Karpas-422 (cell line): ENCODE measurements at regions not wholly inside any gene's neighbourhood (a gene's known extent, or its start where the extent isn't known, plus 50 kb on each side); places are given as distances from the start of the nearest gene placed in this dataset.

Experiments
- DNase-seq: peaks from one replicate; pipeline ENCODE4 v3.0.0-alpha.2; 2015
- H2AFZ ChIP-seq: fragments of 200-600 bp; sonication (generic); 2 replicates; pipeline ENCODE4 v1.6.1; 2014; ENCODE audit warnings: antibody characterized with exemption, low read length, mixed read lengths
- H3K27ac ChIP-seq: fragments of 200-600 bp; sonication (generic); 2 replicates; pipeline ENCODE4 v1.5.1; 2014; ENCODE audit warnings: mild to moderate bottlenecking, low read length, moderate library complexity
- H3K27me3 ChIP-seq: fragments of 200-600 bp; sonication (generic); 2 replicates; pipeline ENCODE4 v1.6.1; 2014; ENCODE audit warnings: low read length, mixed read lengths
- H3K36me3 ChIP-seq: fragments of 200-600 bp; sonication (generic); 2 replicates; pipeline ENCODE4 v1.6.1; 2014; ENCODE audit warnings: low read length, mixed read lengths; ENCODE audit not compliant: insufficient read depth
- H3K4me1 ChIP-seq: fragments of 200-600 bp; sonication (generic); 2 replicates; pipeline ENCODE4 v1.6.1; 2014; ENCODE audit warnings: mild to moderate bottlenecking, low read length, mixed read lengths
- H3K4me2 ChIP-seq: fragments of 200-600 bp; sonication (generic); 2 replicates; pipeline ENCODE4 v1.6.1; 2014; ENCODE audit warnings: low read length, low read depth, mild to moderate bottlenecking; ENCODE audit not compliant: poor library complexity, severe bottlenecking
- H3K4me3 ChIP-seq: fragments of 200-600 bp; sonication (generic); 2 replicates; pipeline ENCODE4 v1.5.1; 2014; ENCODE audit warnings: mild to moderate bottlenecking, antibody characterized with exemption, low read length, mixed read lengths
- H3K79me2 ChIP-seq: fragments of 200-600 bp; sonication (generic); 2 replicates; pipeline ENCODE4 v1.6.1; 2014; ENCODE audit warnings: mild to moderate bottlenecking, low read length, mixed read lengths
- H3K9ac ChIP-seq: fragments of 200-600 bp; sonication (generic); 2 replicates; pipeline ENCODE4 v1.6.0; 2014; ENCODE audit warnings: low read length
- H3K9me2 ChIP-seq: fragments of 200-600 bp; sonication (generic), shearing (Covaris generic); replicated peaks from 2 replicates; pipeline ENCODE4 v1.6.0; 2014; ENCODE audit warnings: mild to moderate bottlenecking, low read length, moderate library complexity; ENCODE audit not compliant: insufficient read depth
- H3K9me3 ChIP-seq: fragments of 300-700, 200-600 bp; sonication (generic); 2 replicates; pipeline ENCODE4 v1.6.1; 2014; ENCODE audit warnings: low read length, mixed read lengths
- H4K20me1 ChIP-seq: fragments of 200-600 bp; sonication (generic); 2 replicates; pipeline ENCODE4 v1.6.1; 2014; ENCODE audit warnings: mild to moderate bottlenecking, antibody characterized with exemption, low read length, low read depth; ENCODE audit not compliant: insufficient read depth

DNA sequence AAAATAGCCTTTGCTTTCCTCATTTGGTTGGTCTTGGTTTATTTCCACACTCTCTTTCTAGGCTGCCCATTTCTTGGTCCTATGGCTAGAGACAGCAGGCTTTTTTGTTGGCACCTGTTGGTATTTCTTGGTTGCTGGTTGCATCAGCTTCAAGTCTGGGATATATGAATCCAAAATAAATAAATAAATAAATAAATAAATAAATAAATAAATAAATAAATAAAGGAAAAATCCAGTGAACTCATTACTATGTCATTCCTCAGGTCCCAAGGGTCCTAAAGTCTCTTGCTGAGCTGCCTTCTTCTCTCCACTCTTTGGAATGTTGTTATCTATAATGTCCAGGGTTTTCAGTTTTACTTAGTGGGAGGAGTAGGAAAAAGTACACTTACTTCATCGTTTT, 165.9 kb upstream of the MEX3C start:
- Histone ChIP-seq H3K4me2 (no peak overlapping the region), H3K9me2 (no peaks in the 10 kb centered on the region), H3K4me1 (no peaks in the 10 kb centered on the region), H3K9ac (no peak overlapping the region), H3K4me3 (no peak overlapping the region), H3K36me3 (no peaks in the 10 kb centered on the region), H4K20me1 (no peaks in the 10 kb centered on the region), H3K9me3 (no peaks in the 10 kb centered on the region), H3K79me2 (no peaks in the 10 kb centered on the region), H3K27ac (no peak overlapping the region), H3K27me3 (no peaks in the 10 kb centered on the region), H2AFZ (no peak overlapping the region)
- DNase-seq = no peak

DNA sequence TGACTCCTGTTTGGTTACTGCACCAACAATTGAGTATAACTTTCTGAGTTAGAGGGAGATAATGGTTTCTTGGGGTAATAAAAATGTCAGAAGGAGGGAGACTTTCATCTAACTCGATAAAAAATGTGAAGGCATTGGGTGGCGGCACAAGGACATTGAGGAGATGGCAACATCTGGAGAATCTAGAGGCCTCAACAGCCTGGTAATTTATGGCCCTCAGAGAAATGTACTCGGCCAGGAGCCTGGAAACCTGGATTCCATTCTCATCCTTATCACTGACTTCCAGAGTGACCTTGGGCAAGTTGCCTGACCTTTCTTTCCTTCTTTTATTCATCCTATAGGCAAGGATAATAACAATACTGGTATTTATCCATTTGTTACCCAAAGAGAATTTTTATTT, 173.5 kb upstream of the MEX3C start:
- Histone ChIP-seq H3K27ac (no peak overlapping the region), H4K20me1 (no peaks in the 10 kb centered on the region), H3K36me3 (no peaks in the 10 kb centered on the region), H2AFZ (no peak overlapping the region), H3K4me3 (no peak overlapping the region), H3K9me3 (no peaks in the 10 kb centered on the region), H3K9ac (no peak overlapping the region), H3K79me2 (no peaks in the 10 kb centered on the region), H3K4me1 (no peaks in the 10 kb centered on the region), H3K27me3 (no peaks in the 10 kb centered on the region), H3K9me2 (no peaks in the 10 kb centered on the region), H3K4me2 (no peak overlapping the region)
- DNase-seq = no peak

DNA sequence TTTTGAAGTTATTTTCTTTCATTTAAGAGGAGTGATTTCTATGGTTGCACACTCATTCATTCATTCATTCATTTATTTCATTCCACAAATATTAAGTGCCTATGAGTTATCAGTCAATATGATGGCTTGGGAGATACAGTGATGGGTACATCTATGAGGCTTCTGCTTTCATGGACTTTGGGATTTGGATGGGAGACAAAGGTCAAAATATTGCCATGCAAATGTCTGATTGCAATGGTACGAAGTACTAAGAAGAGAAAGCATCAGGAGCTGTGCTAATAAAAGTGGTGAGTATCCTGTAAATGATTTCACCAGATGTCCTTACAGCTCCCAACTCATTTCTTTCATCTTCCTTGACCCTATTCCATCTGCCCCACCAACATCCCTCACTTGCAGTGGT, 174.4 kb upstream of the MEX3C start:
- Histone ChIP-seq H2AFZ (no peak overlapping the region), H3K79me2 (no peaks in the 10 kb centered on the region), H3K9ac (no peak overlapping the region), H3K9me3 (no peaks in the 10 kb centered on the region), H3K27ac (no peak overlapping the region), H3K4me3 (no peak overlapping the region), H4K20me1 (no peaks in the 10 kb centered on the region), H3K36me3 (no peaks in the 10 kb centered on the region), H3K4me2 (no peak overlapping the region), H3K9me2 (no peaks in the 10 kb centered on the region), H3K4me1 (no peaks in the 10 kb centered on the region), H3K27me3 (no peaks in the 10 kb centered on the region)
- DNase-seq = no peak

DNA sequence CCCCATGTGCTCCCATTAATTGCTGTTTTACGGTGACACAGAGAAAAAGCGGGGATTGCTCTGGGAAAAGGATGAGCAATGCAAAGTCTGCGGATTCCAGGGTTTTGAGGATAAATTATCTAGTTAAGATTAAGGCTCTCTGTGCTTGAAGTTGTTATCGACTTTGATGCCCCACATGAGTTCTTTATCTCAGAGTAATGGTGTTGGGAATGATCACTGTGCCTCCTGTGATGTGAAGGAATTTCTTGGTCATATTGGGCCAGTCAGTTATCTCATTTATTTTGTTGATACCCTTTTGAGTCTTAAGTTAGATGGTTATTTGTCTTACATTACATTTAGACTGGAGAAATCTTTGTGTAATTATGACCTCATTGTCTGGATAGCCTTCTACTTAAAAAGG, 184.6 kb upstream of the MEX3C start:
- H2AFZ ChIP-seq = no peak overlapping the region
- no peak overlapping the region for H3K27ac ChIP-seq
- no peak overlapping the region for H3K4me3 ChIP-seq
- no peak overlapping the region for H3K4me2 ChIP-seq
- no peak overlapping the region for H3K9ac ChIP-seq
- no peaks in the 10 kb centered on the region for H3K9me3 ChIP-seq
- H3K9me2 ChIP-seq = no peaks in the 10 kb centered on the region
- no peaks in the 10 kb centered on the region for H3K79me2 ChIP-seq
- no peaks in the 10 kb centered on the region for H3K27me3 ChIP-seq
- no peaks in the 10 kb centered on the region for H3K36me3 ChIP-seq
- no peaks in the 10 kb centered on the region for H4K20me1 ChIP-seq
- H3K4me1 ChIP-seq = no peaks in the 10 kb centered on the region
- DNase-seq = no peak

DNA sequence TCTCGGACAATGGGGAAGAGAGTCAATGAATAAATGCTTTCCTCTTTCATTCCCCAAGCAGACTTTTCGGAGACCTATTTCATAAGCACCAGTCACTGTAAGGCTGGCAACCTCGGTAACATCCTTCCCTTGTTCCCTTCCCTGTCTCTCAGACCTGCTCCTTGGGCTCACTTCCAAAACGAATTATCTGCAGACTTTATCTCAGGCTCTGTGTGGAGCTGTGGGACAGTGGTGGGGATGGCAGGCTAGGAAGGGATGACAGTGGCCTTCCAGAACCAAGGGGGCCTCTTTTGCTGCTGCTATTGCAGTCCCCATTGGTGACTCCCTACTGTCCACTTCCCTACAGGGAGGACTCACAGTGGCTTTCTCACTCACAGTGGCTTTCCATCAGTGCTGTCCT, 185.6 kb upstream of the MEX3C start:
- H3K9me2 ChIP-seq = no peaks in the 10 kb centered on the region
- H3K4me2 ChIP-seq = no peak overlapping the region
- H3K9ac ChIP-seq = no peak overlapping the region
- H3K36me3 ChIP-seq = no peaks in the 10 kb centered on the region
- no peak overlapping the region for H2AFZ ChIP-seq
- no peak overlapping the region for H3K27ac ChIP-seq
- no peaks in the 10 kb centered on the region for H3K9me3 ChIP-seq
- no peaks in the 10 kb centered on the region for H4K20me1 ChIP-seq
- H3K27me3 ChIP-seq = no peaks in the 10 kb centered on the region
- H3K4me3 ChIP-seq = no peak overlapping the region
- no peak for DNase-seq
- H3K79me2 ChIP-seq = no peaks in the 10 kb centered on the region
- no peaks in the 10 kb centered on the region for H3K4me1 ChIP-seq

DNA sequence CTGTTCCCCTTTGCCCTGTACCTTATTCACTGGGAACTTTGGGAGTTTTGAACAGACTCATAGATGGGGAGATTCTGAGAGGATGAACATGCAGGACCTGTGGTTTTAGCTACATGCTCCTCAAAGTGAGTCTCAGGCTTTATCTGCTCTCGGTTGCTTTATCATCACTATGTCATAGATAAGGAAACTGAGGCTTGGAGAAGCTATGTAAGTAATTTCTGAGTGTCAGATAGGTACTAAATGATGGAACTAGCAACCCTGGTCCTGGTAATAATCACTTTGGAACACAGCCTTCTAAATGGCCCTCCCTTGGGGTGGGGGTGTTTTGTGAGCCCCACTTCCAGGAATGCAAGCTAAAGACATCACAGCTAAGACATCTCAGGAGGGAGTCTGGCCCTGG, 186.2 kb upstream of the MEX3C start:
- Histone ChIP-seq H3K27ac (no peak overlapping the region), H3K4me2 (no peak overlapping the region), H3K9me3 (no peaks in the 10 kb centered on the region), H3K4me3 (no peak overlapping the region), H2AFZ (no peak overlapping the region), H3K79me2 (no peaks in the 10 kb centered on the region), H4K20me1 (no peaks in the 10 kb centered on the region), H3K9me2 (no peaks in the 10 kb centered on the region), H3K36me3 (no peaks in the 10 kb centered on the region), H3K9ac (no peak overlapping the region), H3K27me3 (no peaks in the 10 kb centered on the region), H3K4me1 (no peaks in the 10 kb centered on the region)
- no peak for DNase-seq

DNA sequence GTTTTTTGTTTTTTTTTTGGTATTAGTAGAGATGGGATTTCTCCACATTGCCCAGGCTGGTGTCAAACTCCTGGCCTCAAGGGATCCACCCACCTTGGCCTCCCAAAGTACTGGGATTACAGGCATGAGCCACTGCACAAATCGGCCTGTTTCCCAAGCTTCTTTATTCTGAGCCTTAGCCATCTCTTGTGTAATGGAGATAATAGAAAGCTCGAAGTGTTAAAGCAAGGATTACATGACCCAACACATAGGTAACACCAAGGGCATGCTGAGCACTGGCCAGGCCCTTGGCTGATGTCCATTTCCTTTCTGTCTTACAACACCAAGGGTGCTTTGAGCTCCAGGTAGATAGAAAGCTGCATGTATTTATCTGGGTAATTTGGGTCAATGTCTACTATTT, 187.8 kb upstream of the MEX3C start:
- Histone ChIP-seq H3K36me3 (no peaks in the 10 kb centered on the region), H3K9me2 (no peaks in the 10 kb centered on the region), H2AFZ (no peak overlapping the region), H3K27ac (no peak overlapping the region), H3K4me2 (no peak overlapping the region), H3K9me3 (no peaks in the 10 kb centered on the region), H3K4me3 (no peak overlapping the region), H3K79me2 (no peaks in the 10 kb centered on the region), H3K9ac (no peak overlapping the region), H3K27me3 (no peaks in the 10 kb centered on the region), H3K4me1 (no peaks in the 10 kb centered on the region), H4K20me1 (no peaks in the 10 kb centered on the region)
- no peak for DNase-seq

DNA sequence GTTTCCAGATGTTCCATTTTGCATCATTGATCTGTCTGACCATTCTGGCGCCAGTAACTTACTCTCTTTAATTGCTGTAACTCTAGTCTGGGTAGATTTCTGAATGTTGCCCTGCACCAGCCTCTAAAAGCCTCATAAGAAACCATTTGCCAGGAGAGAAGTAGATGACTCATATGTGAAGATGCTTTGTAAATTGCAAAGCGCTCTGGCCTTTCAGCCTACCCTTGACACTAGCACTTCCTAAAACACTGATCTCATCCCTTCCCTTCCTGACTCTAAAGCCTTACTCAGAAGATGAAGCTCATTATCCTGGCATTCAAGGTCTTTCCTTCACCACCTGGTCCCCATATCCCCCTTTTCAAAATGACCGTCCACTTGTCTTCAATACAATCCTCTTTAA, 193.2 kb upstream of the MEX3C start:
- Histone ChIP-seq H2AFZ (no peak overlapping the region), H3K4me1 (no peaks in the 10 kb centered on the region), H3K9ac (no peak overlapping the region), H4K20me1 (no peaks in the 10 kb centered on the region), H3K79me2 (no peaks in the 10 kb centered on the region), H3K4me2 (no peak overlapping the region), H3K27ac (no peak overlapping the region), H3K36me3 (no peaks in the 10 kb centered on the region), H3K27me3 (no peaks in the 10 kb centered on the region), H3K9me2 (no peaks in the 10 kb centered on the region), H3K9me3 (no peaks in the 10 kb centered on the region), H3K4me3 (no peak overlapping the region)
- DNase-seq = no peak

DNA sequence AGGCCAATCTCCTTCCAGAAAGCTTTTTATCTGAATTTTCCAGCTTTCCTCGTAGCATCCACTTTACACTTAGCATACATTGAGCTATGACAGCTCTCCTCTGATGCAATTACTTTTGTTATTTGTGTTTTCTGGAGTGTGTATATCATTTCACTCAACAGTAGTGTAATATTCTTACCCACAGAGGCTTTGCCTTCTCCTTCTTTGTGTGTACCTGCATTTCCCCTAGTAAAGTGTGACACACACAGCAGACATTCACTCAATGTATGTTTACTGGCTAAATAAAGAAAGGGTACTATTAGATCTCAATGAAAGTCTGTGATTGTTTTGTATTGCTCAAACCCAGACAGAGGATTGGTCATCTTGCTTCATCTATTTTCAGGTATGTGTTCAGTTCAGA, 193.7 kb upstream of the MEX3C start:
- Histone ChIP-seq H3K27me3 (no peaks in the 10 kb centered on the region), H3K9me3 (no peaks in the 10 kb centered on the region), H3K9ac (no peak overlapping the region), H3K4me1 (no peaks in the 10 kb centered on the region), H3K79me2 (no peaks in the 10 kb centered on the region), H3K27ac (no peak overlapping the region), H3K4me2 (no peak overlapping the region), H3K36me3 (no peaks in the 10 kb centered on the region), H3K4me3 (no peak overlapping the region), H2AFZ (no peak overlapping the region), H3K9me2 (no peaks in the 10 kb centered on the region), H4K20me1 (no peaks in the 10 kb centered on the region)
- DNase-seq = no peak
